ELF-1 (cell line): ENCODE measurements at regions not wholly inside any gene's neighbourhood (a gene's known extent, or its start where the extent isn't known, plus 50 kb on each side); places are given as distances from the start of the nearest gene placed in this dataset.

Experiments
- DNase-seq: peaks from one replicate; pipeline ENCODE4 v3.0.0-alpha.2; 2016; ENCODE audit warnings: low read depth, low spot score

- no peak for DNase-seq
Observed at GRCh38 chr13:85742355-85742754, 56.9 kb downstream of the SLITRK6 start.

DNA sequence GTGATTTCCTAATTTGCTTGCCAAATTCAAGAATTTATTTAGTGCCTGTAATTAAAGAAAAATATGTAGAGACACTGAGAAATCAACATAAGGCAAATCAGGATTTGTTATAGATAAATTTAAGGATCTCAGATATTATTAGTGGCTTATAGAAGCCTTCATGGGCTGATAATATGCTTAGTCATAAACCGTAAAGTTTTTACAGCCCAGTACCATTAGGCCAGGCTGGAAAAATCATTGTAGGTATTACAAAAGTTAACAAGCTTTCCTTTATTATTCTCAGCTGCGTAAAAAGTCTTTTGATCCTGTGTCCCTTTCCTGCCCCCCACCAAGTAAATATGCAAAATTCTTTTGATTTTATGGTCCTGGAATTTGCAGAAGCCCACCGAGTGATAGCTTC, 58.2 kb downstream of the SLITRK6 start:
- no peak for DNase-seq

DNA sequence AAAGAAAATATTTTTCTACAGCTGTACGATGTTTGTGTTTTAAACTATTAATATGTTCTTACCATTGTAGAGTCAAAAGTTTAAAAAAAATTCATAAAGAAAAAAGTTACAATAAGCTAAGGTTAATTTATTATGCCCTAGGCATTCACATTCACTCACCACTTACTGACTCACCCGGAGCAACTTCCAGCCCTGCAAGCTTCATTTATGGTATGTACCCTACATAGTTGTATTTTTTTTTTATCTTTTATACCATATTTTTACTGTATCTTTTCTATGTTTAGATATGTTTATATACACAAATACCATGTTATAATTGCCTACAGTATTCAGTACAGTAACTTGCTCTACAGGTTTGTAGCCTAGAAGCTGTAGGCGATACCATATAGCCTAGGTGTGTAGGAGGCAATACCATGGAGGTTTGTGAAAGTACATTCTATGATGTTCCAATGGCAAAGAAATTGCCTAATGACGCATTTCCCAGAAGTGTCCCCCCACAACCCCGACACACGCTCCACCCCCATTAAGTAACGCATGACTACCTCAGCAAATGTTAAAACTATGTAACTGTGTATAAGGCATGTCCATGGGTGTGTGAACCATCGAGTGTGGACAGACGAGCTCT, 60.4 kb downstream of the SLITRK6 start:
- no peak for DNase-seq

DNA sequence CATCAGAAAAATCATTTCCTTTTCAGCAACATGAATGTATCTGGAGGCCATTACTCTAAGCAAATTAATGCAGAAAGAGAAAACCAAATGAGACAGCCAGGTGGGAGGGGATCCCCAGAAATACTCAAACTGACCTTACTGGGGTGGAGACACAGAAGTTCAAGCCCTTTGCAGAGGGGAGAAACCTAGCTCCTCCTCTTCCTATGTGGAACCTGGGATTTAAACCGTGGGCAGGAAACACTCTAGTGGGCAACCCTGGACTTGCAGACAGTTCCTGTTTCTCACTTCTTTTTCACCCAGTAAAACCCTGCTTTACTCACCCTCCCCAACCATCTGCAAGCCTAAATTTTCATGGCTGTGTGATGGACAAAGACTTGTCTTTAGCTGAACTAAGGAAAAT, 61.3 kb downstream of the SLITRK6 start:
- no peak for DNase-seq

DNA sequence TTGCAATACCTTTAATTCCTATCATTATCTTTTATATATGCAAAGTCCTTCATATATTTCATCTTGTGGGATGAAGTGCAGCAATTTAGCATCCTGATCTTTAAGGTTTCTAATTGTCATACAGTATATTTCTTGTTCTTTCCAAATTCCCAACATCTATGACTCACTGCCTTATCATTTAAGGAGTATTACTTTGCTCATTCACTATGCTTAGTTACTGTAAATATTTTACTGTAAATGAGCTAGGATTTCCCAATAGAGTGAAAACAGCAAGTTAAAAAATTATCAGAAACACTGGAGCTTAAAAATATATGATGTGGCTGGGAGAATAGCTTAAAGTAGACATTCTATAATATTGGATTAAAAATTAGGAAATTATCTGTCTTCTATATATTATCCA, 69.9 kb downstream of the SLITRK6 start:
- no peak for DNase-seq

- DNase-seq = no peak
Observed at GRCh38 chr13:85728811-85729210, 70.4 kb downstream of the SLITRK6 start.

- no peak for DNase-seq
Observed at GRCh38 chr13:85725433-85725832, 73.8 kb downstream of the SLITRK6 start.

- no peak for DNase-seq
Observed at GRCh38 chr13:85724546-85725432, 74.4 kb downstream of the SLITRK6 start.

DNA sequence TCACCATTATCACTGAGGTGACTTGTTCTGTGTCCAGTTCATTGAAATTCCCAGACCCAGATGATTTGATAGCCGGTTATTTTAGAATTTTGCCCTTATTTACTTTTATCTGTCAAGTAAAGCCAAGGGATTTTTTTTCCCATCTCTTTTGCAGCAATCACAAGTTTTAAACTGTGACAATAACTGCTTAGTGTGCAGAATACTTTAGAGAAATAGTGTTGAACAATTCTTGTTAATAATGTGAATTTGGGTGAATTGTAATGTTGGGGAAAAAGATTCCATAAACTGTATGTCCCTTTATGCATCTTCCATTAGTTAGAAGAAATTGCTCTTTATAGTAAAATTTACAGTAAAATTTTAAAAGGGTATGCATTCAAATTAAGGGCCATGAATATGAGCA, 79.5 kb downstream of the SLITRK6 start:
- no peak for DNase-seq

- DNase-seq = no peak
Observed at GRCh38 chr13:85717921-85718320, 81.3 kb downstream of the SLITRK6 start.

DNA sequence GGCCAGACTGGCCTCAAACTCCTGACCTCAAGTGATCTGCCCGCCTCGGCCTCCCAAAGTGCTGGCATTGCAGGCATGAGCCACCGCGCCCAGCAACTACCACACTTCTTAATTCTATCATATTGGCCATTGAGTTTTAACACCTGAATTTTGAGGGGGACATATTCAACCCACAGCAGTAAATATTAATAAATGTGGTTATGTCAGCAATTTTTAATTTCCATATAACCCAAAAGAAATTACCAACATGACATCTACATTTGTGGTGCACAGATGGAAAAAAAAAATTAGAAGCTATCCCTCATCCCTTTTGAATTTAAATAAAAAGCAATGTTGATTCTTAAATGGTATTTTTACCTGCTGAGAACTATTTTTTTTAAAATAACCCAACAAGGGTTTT, 88.7 kb downstream of the SLITRK6 start:
- no peak for DNase-seq

DNA sequence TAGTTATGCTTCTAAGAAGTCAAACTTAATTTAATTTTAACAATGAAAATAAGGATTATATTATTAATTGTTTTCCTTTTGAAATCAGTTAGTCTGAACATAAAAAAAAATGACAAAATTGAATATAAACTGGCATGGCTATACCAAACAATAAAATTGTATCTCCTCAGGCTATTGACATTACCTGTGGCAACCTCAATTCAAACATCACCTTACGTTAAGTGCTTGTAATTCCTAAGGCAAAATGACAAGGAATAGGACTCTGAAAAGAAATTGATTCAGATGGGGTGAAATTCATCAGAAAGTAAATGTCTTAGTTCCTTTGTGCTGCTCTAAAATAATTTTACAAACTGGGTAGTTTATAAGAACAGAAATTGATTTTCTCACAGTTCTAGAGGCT, 89.5 kb downstream of the SLITRK6 start:
- no peak for DNase-seq

GRCh38 chr13:85709072-85709471, 90.1 kb downstream of the SLITRK6 start:
- no peak for DNase-seq

GRCh38 chr13:85700906-85701305, 98.3 kb downstream of the SLITRK6 start:
- no peak for DNase-seq

DNA sequence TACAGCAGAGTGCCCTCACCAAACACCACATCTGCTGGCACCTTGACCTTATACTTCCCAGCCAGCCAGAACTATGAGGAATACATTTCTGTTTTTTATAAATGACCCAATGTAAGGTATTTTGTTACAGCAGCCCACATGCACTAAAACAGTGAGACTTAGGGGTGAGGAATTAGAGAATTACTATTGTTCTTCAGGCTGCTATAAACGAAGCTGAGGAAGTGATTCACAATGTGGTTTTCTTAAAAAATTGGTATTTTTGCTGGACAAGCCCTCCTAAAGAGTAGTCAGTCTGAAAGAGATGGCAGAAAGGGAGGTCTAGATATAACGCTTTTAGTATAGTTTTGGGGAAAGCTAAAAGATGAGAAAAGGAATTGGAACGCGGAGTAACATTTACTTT, 101.0 kb downstream of the SLITRK6 start:
- DNase-seq = no peak

- no peak for DNase-seq
Observed at GRCh38 chr13:85694992-85695391, 104.2 kb downstream of the SLITRK6 start.

DNA sequence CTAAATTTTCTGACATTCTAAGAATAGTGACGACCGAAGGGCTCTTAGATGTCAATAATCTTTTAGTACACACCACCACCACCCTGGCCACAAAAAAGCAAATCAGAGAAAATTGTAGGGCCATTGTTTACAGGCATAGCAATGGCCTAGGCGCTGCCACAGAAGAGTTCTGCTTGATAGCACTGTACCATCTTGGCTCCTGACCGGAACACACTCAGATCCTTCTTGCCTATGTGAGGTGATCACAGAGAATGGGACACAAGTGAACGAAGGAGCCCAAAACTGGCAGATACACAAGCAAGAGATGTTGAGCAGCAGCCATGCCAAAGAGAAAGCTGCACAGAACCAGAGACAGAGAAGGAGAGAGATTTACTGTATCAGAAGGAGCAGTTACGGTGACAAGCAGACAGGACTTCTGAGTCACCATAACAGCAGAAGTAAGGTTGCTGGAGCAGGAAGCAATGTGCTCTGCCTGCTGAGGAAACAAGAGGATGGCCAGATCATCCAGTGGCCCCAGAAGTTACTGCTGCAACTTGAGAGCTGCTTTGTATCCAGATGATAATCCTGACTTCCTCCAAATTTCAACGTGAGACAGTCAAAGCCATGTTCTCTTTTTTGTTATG, 105.2 kb downstream of the SLITRK6 start:
- DNase-seq = peak; percentile 2

DNA sequence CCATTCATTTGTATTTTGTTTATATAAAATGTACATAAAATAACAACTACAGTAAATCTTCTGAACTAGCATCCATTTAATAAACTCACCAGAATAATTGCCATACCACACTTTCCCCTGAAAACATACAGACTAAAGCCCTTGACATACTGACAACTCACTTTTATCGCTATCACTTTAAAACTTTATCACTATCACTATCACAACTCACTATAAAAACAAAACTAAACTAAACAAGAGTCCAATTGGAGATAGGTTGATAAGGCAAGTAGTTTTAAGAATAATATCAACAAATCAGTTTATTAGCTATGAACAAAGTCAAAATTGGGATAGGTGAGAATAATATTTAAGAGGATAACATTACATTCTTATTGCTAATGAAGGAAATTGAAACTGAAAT, 108.9 kb downstream of the SLITRK6 start:
- no peak for DNase-seq

GRCh38 chr13:85685436-85685835, 113.8 kb downstream of the SLITRK6 start:
- DNase-seq = no peak

- DNase-seq = no peak
Observed at GRCh38 chr13:85675151-85675907, 123.9 kb downstream of the SLITRK6 start.

GRCh38 chr13:85671336-85671735, 127.9 kb downstream of the SLITRK6 start:
- no peak for DNase-seq

DNA sequence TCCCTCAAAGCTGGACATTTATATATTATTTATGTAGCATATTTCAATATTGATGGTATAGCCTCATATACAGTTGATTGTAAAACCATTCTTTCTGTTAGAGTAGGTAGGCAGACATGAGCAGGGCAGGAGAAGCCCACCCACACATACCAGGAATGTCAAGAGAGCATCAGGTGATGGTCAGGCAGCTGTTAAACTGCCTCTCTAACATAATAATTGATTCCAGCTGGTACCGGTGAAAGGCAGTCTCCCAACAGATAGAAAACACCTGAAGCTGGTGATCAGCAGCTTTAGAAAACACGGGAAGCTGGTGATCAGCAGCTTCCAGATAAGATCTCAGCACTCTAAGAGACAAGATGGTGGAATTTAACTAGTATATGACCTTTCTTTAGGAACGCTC, 132.9 kb downstream of the SLITRK6 start:
- peak; percentile 35 for DNase-seq
